Mucosa of rectum (tissue), 2 donors: ENCODE measurements at regions not wholly inside any gene's neighbourhood (a gene's known extent, or its start where the extent isn't known, plus 50 kb on each side); places are given as distances from the start of the nearest gene placed in this dataset.

Source experiments
- H3K27ac ChIP-seq, 2 donors: one replicate each; pipeline ENCODE4 v1.7.0; 2013; ENCODE audit warnings: inconsistent platforms in 2 of 2, low read depth in 2 of 2, low read length in 2 of 2
- H3K27me3 ChIP-seq, 2 donors: one replicate each; pipeline ENCODE4 v1.7.0; 2013; ENCODE audit warnings: low read length in 2 of 2; ENCODE audit not compliant: control insufficient read depth in 2 of 2, insufficient read depth in 2 of 2
- H3K36me3 ChIP-seq, 2 donors: one replicate each; pipeline ENCODE4 v1.7.0; 2013; ENCODE audit warnings: low read length in 2 of 2; ENCODE audit not compliant: control insufficient read depth in 2 of 2, insufficient read depth in 2 of 2
- H3K4me1 ChIP-seq, 2 donors: one replicate each; pipeline ENCODE4 v1.7.0; 2013; ENCODE audit warnings: low read length in 2 of 2, mild to moderate bottlenecking in 1 of 2; ENCODE audit not compliant: control insufficient read depth in 2 of 2, insufficient read depth in 2 of 2
- H3K4me3 ChIP-seq, 2 donors: one replicate each; pipeline ENCODE4 v1.7.0; 2013; ENCODE audit warnings: low read length in 2 of 2
- H3K9ac ChIP-seq, 2 donors: one replicate each; pipeline ENCODE4 v1.7.0; 2013; ENCODE audit warnings: low read length in 2 of 2, low read depth in 1 of 2, mild to moderate bottlenecking in 1 of 2
- H3K9me3 ChIP-seq, 2 donors: one replicate each; pipeline ENCODE4 v1.7.0; 2013; ENCODE audit warnings: low read length in 2 of 2; ENCODE audit not compliant: control insufficient read depth in 2 of 2
- donor health status: healthy.
- donor health status: Normal muscosa, but diverticular disease.

DNA sequence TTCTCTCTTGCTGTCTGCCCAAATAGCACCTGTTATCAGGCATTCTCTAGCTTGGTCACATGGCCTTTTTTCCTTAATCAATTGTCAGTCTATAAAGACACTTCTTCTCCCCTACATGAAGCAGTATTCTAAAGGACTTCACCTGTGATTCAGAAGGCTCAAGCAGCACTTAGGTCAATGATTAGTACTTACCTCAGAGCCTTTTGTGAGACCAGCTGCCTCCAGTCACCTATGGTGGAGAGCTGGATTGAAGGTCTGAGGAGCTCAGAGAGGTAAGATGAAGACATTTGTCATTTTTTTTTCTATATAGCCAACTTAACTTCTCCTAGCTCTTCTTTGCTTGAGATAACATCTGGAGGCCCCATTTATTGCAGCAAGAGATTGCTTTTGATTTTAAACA, 278.3 kb upstream of the PCSK5 start:
- H3K4me3 ChIP-seq = no peak overlapping the region
- no peaks in the 10 kb centered on the region for H3K36me3 ChIP-seq
- peaks cover 3 to 8% of the 10 kb centered on the region in 2 donors for H3K4me1 ChIP-seq
- H3K27me3 ChIP-seq = no peaks in the 10 kb centered on the region
- no peak overlapping the region for H3K27ac ChIP-seq
- H3K9me3 ChIP-seq = no peaks in the 10 kb centered on the region
- H3K9ac ChIP-seq = no peak overlapping the region

DNA sequence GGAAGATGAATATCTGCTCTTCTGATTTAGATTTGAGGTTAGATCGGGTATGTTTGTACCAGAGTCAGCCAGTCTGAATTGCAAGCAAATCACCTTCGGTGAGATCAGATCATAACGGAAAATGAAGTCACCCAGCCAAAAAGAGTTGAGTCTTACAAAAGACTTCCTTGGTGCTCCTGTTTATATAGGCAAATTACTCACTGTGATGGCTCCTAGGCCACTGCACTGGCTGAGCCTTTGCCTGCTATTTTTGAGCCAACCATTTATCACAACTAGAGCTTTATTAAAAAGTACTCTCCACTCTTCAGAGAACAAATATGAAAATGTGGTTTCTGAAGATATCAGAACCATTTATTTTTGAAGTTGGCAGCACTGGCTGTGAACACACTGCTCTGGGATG, 277.7 kb upstream of the PCSK5 start:
- H3K27ac ChIP-seq = no peak overlapping the region
- no peak overlapping the region for H3K9ac ChIP-seq
- H3K36me3 ChIP-seq = no peaks in the 10 kb centered on the region
- peaks cover 3 to 8% of the 10 kb centered on the region in 2 donors for H3K4me1 ChIP-seq
- no peak overlapping the region for H3K4me3 ChIP-seq
- H3K9me3 ChIP-seq = no peaks in the 10 kb centered on the region
- no peaks in the 10 kb centered on the region for H3K27me3 ChIP-seq

DNA sequence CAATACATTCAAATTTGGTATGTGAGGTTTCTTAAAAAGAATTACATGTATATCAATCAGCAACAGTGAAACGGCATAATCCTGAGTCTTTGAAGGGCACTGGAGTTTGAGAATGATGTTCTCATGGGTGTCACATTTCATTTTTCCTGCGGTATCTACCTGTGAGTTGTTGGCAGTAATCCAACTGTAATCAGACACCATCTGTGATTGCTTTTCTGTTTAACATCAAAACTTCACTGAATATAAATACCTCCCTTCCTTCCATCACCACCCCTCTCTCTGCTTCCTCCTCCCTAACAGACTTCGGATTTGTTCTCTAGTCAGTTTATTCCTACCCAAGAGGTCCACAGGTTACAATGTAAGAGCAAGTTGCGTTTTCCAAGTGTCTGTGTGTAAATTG, 275.2 kb upstream of the PCSK5 start:
- H3K4me3 ChIP-seq = no peak overlapping the region
- H3K4me1 ChIP-seq = peaks cover 3 to 8% of the 10 kb centered on the region in 2 donors

DNA sequence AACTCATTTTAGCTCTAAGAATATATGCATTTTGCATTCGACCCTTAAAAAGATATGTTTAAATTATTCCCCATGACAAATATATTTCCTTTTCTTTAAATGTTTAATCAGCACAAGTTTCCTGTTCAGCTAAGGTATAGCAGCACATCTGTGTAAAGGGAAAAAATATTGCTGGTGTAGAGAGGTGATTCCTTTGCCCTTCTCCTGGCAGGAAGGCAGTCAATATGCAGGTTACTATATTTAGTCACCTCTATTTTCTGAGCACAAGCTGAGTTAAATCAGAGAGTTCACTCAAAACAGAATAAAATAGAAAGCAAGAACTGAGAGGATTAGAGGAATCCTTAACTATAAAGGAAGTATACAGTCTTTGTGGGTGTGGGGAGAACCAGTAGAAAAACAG, 274.4 kb upstream of the PCSK5 start:
- Histone ChIP-seq H3K27ac (no peak overlapping the region), H3K9me3 (no peaks in the 10 kb centered on the region), H3K4me3 (no peak overlapping the region), H3K4me1 (peaks cover 3 to 8% of the 10 kb centered on the region in 2 donors), H3K27me3 (no peaks in the 10 kb centered on the region), H3K36me3 (no peaks in the 10 kb centered on the region), H3K9ac (no peak overlapping the region)

More for the DNA sequence above, 275.2 kb upstream of the PCSK5 start:
- Histone ChIP-seq H3K9me3 (no peaks in the 10 kb centered on the region), H3K36me3 (no peaks in the 10 kb centered on the region), H3K27ac (no peak overlapping the region), H3K9ac (no peak overlapping the region), H3K27me3 (no peaks in the 10 kb centered on the region)

GRCh38 chr9:75616841-75617566, 273.5 kb upstream of the PCSK5 start:
- H3K27me3 ChIP-seq = no peaks in the 10 kb centered on the region
- H3K4me1 ChIP-seq = peaks cover 3 to 8% of the 10 kb centered on the region in 2 donors
- no peak overlapping the region for H3K9ac ChIP-seq
- H3K4me3 ChIP-seq = no peak overlapping the region
- no peak overlapping the region for H3K27ac ChIP-seq
- H3K36me3 ChIP-seq = no peaks in the 10 kb centered on the region
- H3K9me3 ChIP-seq = no peaks in the 10 kb centered on the region

DNA sequence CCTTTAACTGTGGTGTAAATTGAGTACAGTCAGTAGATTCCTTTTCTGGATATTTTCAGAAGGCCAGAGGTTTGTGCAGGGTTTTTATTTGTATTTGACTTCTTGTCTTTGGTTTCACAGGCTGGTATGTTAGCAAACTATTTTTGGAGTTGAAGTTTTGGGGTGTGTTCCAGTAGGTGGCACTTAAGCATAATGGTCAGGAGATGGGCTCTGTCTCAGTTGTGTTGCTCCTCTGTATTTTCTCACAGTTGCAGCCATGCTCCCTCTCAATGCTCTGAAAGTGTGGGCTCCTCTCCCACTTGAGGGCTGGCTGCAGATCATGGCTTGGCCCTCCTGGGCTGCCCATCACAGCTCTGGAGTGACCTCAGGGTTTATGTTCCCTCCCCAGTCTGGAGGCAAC, 267.0 kb upstream of the PCSK5 start:
- H3K27me3 ChIP-seq = no peaks in the 10 kb centered on the region
- H3K9me3 ChIP-seq = no peaks in the 10 kb centered on the region
- peaks cover 0 to 3% of the 10 kb centered on the region in 2 donors for H3K4me1 ChIP-seq
- no peak overlapping the region for H3K4me3 ChIP-seq
- H3K36me3 ChIP-seq = no peaks in the 10 kb centered on the region
- no peak overlapping the region for H3K27ac ChIP-seq
- H3K9ac ChIP-seq = no peak overlapping the region

DNA sequence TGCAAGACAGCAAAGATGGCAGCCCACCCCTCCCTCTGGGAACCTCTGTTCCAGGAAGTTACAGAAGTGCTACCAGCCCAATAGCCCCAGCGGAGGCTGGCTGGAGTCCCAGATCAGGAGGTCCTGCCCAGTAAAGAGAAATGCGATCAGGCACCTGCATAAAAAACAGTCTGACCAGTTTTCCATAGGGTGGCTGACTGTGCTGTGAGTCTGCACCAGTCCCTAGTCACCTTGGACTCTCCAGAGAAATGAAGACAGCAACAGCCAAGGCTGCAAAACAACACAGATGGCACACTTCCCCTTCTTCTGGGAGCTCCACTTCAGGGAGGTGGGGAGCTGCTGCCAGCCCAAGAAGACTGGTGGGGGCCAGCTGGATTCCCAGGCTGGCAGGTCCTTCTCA, 265.5 kb upstream of the PCSK5 start:
- Histone ChIP-seq H3K27ac (no peak overlapping the region), H3K36me3 (no peaks in the 10 kb centered on the region), H3K4me3 (no peak overlapping the region), H3K9ac (no peak overlapping the region), H3K9me3 (no peaks in the 10 kb centered on the region), H3K27me3 (no peaks in the 10 kb centered on the region), H3K4me1 (peaks cover 0 to 3% of the 10 kb centered on the region in 2 donors)

DNA sequence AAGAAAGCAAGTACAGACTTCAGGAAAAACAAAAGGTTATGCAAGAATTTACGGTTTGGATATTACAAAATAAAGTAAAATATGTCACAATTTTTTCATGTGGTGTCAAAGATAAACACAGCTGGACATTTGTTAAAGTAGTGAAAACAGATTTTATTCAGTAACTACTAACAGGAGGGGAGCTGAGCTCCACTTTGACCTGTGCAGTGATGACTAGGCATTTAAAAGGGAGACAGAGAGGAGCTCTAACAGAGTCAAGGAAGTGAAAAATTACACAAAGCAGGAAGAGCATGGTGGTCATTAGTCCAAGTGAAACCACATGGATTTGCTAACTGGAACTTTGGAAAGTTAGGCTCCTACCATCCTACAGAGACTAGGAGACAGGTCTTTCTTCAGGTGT, 263.6 kb upstream of the PCSK5 start:
- no peaks in the 10 kb centered on the region for H3K9me3 ChIP-seq
- H3K4me1 ChIP-seq = peaks cover 0 to 3% of the 10 kb centered on the region in 2 donors
- no peak overlapping the region for H3K4me3 ChIP-seq
- no peaks in the 10 kb centered on the region for H3K36me3 ChIP-seq
- H3K27me3 ChIP-seq = no peaks in the 10 kb centered on the region
- H3K27ac ChIP-seq = no peak overlapping the region
- no peak overlapping the region for H3K9ac ChIP-seq

GRCh38 chr9:75628952-75629351, 261.5 kb upstream of the PCSK5 start:
- H3K27ac ChIP-seq = no peak overlapping the region
- H3K4me1 ChIP-seq = peaks cover 0 to 3% of the 10 kb centered on the region in 2 donors
- H3K36me3 ChIP-seq = no peaks in the 10 kb centered on the region
- no peaks in the 10 kb centered on the region for H3K27me3 ChIP-seq
- no peaks in the 10 kb centered on the region for H3K9me3 ChIP-seq
- no peak overlapping the region for H3K4me3 ChIP-seq
- H3K9ac ChIP-seq = no peak overlapping the region

DNA sequence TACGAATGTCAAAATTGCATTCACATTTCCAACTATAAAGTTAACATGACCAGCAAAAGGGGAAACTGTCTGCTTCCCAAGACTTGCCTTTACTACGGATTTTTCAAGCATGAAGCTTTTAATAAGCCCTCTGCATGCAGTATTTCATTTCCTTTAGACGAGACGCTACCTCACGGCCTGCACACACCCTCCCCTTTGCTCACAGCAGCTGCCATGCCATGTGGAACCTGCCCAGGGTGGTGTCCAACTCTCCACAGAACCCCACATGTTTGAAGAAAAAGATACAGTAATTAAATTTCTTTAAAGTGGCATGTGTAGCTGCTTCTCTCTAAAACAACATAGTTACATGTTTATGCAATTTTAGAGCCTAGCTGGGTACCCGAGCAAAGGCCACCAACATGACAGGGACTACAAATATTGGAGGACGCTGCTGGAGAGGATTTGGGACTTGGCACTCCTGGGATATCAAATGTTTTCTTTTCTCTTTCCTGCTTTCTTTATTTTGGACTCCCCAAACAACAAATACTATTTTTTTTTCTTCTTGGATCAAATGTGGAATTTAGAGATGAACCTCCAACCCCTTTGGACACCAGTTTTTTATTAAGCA, 256.9 kb upstream of the PCSK5 start:
- no peaks in the 10 kb centered on the region for H3K9me3 ChIP-seq
- H3K9ac ChIP-seq = no peak overlapping the region
- H3K36me3 ChIP-seq = no peaks in the 10 kb centered on the region
- no peaks in the 10 kb centered on the region for H3K27me3 ChIP-seq
- no peaks in the 10 kb centered on the region for H3K4me1 ChIP-seq
- no peak overlapping the region for H3K4me3 ChIP-seq
- H3K27ac ChIP-seq = no peak overlapping the region
